Esophagus squamous epithelium (tissue), 4 donors: ENCODE measurements at regions not wholly inside any gene's neighbourhood (a gene's known extent, or its start where the extent isn't known, plus 50 kb on each side); places are given as distances from the start of the nearest gene placed in this dataset.

Source experiments
- POLR2A ChIP-seq, 4 donors: fragments of 450-650 bp; IDR thresholded peaks; one replicate each; pipeline ENCODE4 v1.6.1; 2017; ENCODE audit warnings: antibody characterized with exemption in 4 of 4, mild to moderate bottlenecking in 4 of 4, moderate library complexity in 3 of 4
- TF ChIP-seq, protein P1 (sequence below), 6 experiments: fragments of 450-650 bp in 4 of 6; fragments of 200-600 bp in 2 of 6; sonication (generic) in 2 of 6; IDR thresholded peaks; one replicate each; pipeline ENCODE4 v1.5.1; 2016 to 2019; ENCODE audit warnings: antibody characterized with exemption in 6 of 6, mild to moderate bottlenecking in 4 of 6, moderate library complexity in 4 of 6

DNA sequence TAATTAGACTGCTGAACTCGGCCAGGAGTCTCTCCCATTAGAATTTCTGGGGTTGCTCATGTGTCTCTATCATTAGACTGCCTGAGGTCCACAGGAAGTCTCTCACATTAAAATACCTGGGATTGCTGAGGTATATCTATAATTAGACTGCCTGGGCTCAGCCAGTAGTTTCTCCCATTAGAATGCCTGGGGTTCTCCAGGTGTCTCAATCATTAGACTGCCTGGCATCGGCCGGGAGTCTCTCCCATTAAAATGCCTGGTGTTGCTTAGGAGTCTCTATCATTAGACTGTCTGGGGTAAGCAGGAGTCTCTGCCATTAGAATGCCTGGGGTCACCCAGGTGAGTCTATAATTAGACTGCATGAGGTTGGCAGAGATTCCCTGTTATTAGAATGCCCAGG lies 2233.4 kb downstream of the TP53TG3F start:
- TF ChIP-seq, protein P1, sequence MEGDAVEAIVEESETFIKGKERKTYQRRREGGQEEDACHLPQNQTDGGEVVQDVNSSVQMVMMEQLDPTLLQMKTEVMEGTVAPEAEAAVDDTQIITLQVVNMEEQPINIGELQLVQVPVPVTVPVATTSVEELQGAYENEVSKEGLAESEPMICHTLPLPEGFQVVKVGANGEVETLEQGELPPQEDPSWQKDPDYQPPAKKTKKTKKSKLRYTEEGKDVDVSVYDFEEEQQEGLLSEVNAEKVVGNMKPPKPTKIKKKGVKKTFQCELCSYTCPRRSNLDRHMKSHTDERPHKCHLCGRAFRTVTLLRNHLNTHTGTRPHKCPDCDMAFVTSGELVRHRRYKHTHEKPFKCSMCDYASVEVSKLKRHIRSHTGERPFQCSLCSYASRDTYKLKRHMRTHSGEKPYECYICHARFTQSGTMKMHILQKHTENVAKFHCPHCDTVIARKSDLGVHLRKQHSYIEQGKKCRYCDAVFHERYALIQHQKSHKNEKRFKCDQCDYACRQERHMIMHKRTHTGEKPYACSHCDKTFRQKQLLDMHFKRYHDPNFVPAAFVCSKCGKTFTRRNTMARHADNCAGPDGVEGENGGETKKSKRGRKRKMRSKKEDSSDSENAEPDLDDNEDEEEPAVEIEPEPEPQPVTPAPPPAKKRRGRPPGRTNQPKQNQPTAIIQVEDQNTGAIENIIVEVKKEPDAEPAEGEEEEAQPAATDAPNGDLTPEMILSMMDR (IDR thresholded peaks at IDR 0.05): no peak
- no peak for TF ChIP-seq POLR2A (IDR thresholded peaks at IDR 0.05)
